Activated CD4-positive, alpha-beta T cell treated with anti-CD3 and anti-CD28 coated beads, Interleukin-2, amount 10 ng/mL, durations not matched to agents 7 days and 5 days (primary cell): ENCODE measurements at regions not wholly inside any gene's neighbourhood (a gene's known extent, or its start where the extent isn't known, plus 50 kb on each side); places are given as distances from the start of the nearest gene placed in this dataset.

Experiments
- CTCF ChIA-PET: fragments of 350-600 bp; sonication (Branson Sonifier 250); formaldehyde crosslinking; loops from one replicate; lab custom pipeline; 2021; ENCODE audit warnings: antibody characterized with exemption; lab: Charles Lee
- POLR2A ChIA-PET: fragments of 350-600 bp; sonication (Branson Sonifier 250); formaldehyde crosslinking; loops from one replicate; lab custom pipeline; 2021; ENCODE audit warnings: antibody characterized with exemption; lab: Charles Lee
- DNase-seq: peaks from one replicate; pipeline ENCODE4 v3.0.0-alpha.2; 2020
- H3K27ac Mint-ChIP-seq: one replicate; pipeline ENCODE4 v1.8.0; 2021; ENCODE audit warnings: mild to moderate bottlenecking, moderate library complexity, mixed read lengths
- H3K27me3 Mint-ChIP-seq: one replicate; pipeline ENCODE4 v1.8.0; 2021; ENCODE audit warnings: mixed read lengths
- H3K36me3 Mint-ChIP-seq: one replicate; pipeline ENCODE4 v1.8.0; 2021; ENCODE audit warnings: low read depth, mixed read lengths
- H3K4me1 Mint-ChIP-seq: one replicate; pipeline ENCODE4 v1.8.0; 2021; ENCODE audit warnings: mixed read lengths
- H3K4me3 Mint-ChIP-seq: one replicate; pipeline ENCODE4 v1.8.0; 2021; ENCODE audit warnings: mild to moderate bottlenecking, moderate library complexity, mixed read lengths
- H3K9me3 Mint-ChIP-seq: one replicate; pipeline ENCODE4 v1.8.0; 2021; ENCODE audit warnings: mixed read lengths

DNA sequence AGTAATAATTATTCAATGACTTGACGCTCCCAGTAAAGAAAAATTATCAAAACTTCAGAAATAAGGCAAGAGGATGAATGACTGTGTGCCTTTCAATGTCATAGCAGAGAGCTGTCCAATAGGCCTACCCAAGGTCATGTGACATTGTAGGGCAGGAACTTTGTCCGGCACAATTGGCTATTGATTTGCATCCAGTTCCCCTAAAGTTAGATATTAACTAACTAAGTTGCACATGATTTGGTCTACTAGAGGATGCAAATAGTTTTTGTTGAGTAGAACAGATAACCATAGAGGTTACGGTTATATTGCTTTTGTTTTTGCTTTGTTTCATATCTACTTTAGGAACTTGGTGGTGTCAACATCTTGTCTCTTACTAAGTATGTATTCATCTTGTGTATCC, 127.9 kb upstream of the PFN2 start:
- POLR2A ChIA-PET = no interaction called here
- CTCF ChIA-PET = interaction anchor here (1.0 kb wide), 1 partner anchor 9 kb away, joined by 4 read pairs; no protein-coding TSS in a partner anchor
- peaks cover 5% of the 10 kb centered on the region for H3K27me3 Mint-ChIP-seq
- H3K27ac Mint-ChIP-seq = no peak overlapping the region
- peaks cover 3% of the 10 kb centered on the region for H3K9me3 Mint-ChIP-seq
- DNase-seq = no peak
- H3K36me3 Mint-ChIP-seq = no peaks in the 10 kb centered on the region
- H3K4me1 Mint-ChIP-seq = peaks cover 4% of the 10 kb centered on the region
- H3K4me3 Mint-ChIP-seq = no peak overlapping the region

DNA sequence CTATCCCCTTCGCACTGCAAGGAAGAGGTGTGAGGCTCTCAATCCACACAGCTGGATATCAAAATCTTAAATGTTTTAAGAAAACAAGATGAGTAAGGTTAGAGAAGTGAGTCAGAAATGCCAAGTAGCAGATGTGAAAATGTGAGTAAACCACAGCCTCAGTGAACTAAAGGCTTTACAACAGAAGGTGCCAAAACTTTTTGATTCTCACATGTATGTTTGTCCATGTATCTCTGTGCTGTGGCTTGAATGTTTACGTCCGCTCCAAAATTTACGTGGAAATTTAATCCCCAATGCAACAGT, 126.8 kb upstream of the PFN2 start:
- Mint-ChIP-seq H3K9me3 (peaks cover 3% of the 10 kb centered on the region), H3K27me3 (peaks cover 6% of the 10 kb centered on the region), H3K27ac (no peak overlapping the region), H3K4me1 (peaks cover 4% of the 10 kb centered on the region), H3K36me3 (no peaks in the 10 kb centered on the region), H3K4me3 (no peak overlapping the region)
- DNase-seq = no peak
- ChIA-PET CTCF (no interaction called here), POLR2A (no interaction called here)

DNA sequence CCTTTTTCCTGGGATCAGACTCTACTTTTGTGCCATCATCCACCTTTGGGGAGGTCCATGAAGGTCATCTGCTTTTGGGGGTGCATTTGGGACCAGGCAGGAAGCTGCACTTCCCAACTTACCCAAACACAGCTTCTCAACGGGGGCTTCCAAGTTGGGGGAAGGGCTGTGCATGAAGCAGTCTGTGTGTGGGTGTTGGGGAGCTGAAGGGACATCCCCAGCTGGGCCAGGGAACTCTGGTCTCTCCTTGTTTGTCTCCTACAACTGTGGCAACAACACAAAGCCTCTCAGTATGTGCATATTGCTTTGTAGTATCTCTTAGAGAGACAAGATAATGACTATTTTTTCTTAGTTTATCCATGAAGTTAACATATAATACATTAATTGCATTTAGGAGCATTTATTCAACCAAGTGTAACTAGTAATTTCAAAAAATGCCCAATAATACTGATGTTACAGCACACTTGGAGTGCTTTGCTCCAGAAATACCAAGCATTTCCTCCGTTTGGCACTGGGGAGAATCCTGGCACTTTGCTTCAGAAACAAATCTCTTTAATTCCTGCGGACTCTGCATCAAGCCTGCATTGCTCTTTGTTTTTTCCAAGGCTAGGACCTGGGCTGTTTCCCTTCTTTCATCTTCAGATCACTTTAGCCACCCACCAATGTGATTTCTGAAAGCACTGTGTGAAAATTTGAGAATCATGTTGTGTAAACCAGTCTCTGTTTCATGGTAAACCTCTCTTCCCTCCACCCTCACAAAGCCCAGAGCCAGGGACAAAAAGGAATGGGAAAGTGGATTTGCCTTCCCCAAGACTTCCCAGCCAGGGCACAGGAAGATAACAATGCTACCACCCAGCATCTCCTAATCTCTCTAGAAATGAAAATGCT, 126.2 kb upstream of the PFN2 start:
- peaks cover 3% of the 10 kb centered on the region for H3K9me3 Mint-ChIP-seq
- ChIA-PET POLR2A (no interaction called here), CTCF (interaction anchor here (0.8 to 1.0 kb wide), 2 partner anchors 41 to 1305 kb away, joined by 3 read pairs; no protein-coding TSS in a partner anchor)
- H3K36me3 Mint-ChIP-seq = no peaks in the 10 kb centered on the region
- DNase-seq = no peak
- peaks cover 4% of the 10 kb centered on the region for H3K4me1 Mint-ChIP-seq
- no peak overlapping the region for H3K27ac Mint-ChIP-seq
- H3K27me3 Mint-ChIP-seq = peaks cover 5% of the 10 kb centered on the region
- H3K4me3 Mint-ChIP-seq = no peak overlapping the region

DNA sequence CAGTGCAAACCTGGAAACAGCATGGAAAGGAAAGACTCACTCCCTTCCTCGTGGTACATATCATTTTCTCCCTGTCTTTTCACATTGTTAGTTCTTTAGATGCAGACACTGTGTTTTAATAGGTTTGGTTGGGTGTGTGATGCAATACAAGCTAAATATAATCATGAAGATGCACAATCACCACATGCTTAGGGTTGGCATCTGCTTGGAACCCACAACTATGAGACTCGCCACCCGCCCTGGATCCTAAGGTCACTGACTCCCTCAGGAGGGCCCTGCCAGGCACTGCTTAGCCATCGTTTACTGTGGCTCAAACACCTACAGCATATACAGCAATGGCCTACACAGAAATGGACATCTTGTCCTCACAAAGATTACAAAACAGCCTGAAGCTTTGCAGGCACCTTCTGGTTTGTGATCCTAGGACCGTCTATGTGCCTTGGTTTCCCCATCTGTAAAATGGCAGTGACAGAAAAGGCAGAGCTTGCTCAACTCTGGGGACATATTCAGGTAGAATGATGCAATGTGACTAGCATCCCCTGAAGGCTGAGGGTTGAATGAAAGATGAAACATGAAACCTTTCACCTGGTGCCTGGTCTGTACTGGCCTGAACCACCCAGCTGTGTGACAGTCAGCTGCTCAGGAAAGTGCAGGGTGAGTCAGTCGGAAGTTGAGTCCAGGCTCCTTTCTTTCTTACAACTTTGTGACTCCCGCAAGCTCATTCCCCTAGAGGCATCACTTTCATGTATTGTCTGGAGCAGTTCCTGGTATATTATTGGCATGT, 123.6 kb upstream of the PFN2 start:
- H3K27ac Mint-ChIP-seq = no peak overlapping the region
- H3K4me3 Mint-ChIP-seq = no peak overlapping the region
- no peaks in the 10 kb centered on the region for H3K36me3 Mint-ChIP-seq
- H3K27me3 Mint-ChIP-seq = peaks cover 5% of the 10 kb centered on the region
- peaks cover 4% of the 10 kb centered on the region for H3K4me1 Mint-ChIP-seq
- H3K9me3 Mint-ChIP-seq = no peaks in the 10 kb centered on the region
- no peak for DNase-seq
- ChIA-PET POLR2A (no interaction called here), CTCF (interaction anchor here (0.5 kb wide), 1 partner anchor 581 kb away, joined by 3 read pairs; no protein-coding TSS in a partner anchor)

DNA sequence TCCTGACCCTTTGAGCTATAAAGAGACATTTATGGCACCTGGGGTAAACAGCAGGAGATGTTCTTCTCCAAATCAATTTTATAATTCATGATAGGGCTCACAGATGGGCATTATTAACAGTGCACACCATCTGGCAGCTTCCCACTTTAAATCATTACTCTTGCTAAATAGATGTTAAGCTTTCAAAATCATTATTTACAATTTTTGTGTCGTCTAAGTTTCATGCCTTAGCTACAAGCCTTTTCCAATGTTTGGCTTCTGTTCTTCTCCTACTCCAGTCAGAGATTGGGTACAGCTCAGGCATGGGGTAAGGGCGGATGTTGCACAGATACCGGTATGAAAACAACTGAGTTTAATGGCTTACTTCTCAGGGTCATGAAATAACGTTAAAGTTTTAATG, 120.9 kb upstream of the PFN2 start:
- ChIA-PET CTCF (interaction anchor here (0.5 kb wide), 1 partner anchor 325 kb away, joined by 4 read pairs; no protein-coding TSS in a partner anchor), POLR2A (no interaction called here)
- Mint-ChIP-seq H3K27me3 (peaks cover 9% of the 10 kb centered on the region), H3K4me1 (no peaks in the 10 kb centered on the region), H3K4me3 (no peak overlapping the region), H3K36me3 (no peaks in the 10 kb centered on the region), H3K27ac (no peak overlapping the region), H3K9me3 (no peaks in the 10 kb centered on the region)
- DNase-seq = no peak

DNA sequence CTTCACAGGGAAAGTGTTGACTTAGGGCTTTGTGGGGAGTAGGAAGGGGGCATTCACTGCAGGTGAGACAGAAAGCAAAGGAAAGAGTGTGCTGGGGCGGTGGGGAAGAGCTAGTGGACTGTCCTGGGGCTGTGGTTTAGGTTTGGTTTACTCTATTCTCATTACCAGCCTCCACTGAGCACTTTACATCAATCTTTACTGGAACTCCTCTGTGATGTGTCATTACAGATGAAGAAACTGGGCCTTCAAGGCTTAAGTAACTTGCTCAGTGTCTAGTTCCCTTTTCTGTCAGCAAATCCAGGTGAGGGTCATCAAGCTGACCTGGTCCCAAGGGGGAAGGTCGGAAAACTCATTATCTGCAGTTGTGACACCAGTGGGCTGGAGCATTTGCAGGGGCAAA, 120.2 kb upstream of the PFN2 start:
- Mint-ChIP-seq H3K36me3 (no peaks in the 10 kb centered on the region), H3K27me3 (peaks cover 9% of the 10 kb centered on the region)
- CTCF ChIA-PET = no interaction called here

DNA sequence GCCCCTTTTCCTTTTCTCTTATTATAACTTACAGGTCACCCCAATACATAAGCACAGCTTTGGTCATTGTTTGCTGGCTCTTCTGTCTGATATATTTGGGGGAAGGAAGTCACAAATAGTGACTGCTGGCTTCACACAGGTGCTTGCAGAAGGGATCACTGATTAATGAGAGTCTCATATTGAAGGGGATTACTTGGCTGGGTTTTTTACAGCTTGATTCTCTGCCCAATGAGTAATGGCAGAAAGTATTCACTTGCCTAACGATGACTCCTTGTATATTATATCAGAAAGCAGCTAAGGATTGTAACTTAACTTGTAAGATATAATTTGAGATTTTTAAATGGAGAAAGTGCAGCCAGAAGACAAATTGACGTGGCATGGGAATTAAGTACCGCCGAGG, 119.3 kb upstream of the PFN2 start:
- no peak for DNase-seq
- no peak overlapping the region for H3K4me3 Mint-ChIP-seq
- POLR2A ChIA-PET = no interaction called here
- CTCF ChIA-PET = no interaction called here
- no peaks in the 10 kb centered on the region for H3K9me3 Mint-ChIP-seq
- no peaks in the 10 kb centered on the region for H3K4me1 Mint-ChIP-seq
- no peak overlapping the region for H3K27ac Mint-ChIP-seq
- H3K27me3 Mint-ChIP-seq = peaks cover 9% of the 10 kb centered on the region
- H3K36me3 Mint-ChIP-seq = no peaks in the 10 kb centered on the region

More for the DNA sequence above, 120.2 kb upstream of the PFN2 start:
- H3K4me3 Mint-ChIP-seq = no peak overlapping the region
- no peak for DNase-seq
- no peak overlapping the region for H3K27ac Mint-ChIP-seq
- no peaks in the 10 kb centered on the region for H3K9me3 Mint-ChIP-seq
- no peaks in the 10 kb centered on the region for H3K4me1 Mint-ChIP-seq
- POLR2A ChIA-PET = no interaction called here

DNA sequence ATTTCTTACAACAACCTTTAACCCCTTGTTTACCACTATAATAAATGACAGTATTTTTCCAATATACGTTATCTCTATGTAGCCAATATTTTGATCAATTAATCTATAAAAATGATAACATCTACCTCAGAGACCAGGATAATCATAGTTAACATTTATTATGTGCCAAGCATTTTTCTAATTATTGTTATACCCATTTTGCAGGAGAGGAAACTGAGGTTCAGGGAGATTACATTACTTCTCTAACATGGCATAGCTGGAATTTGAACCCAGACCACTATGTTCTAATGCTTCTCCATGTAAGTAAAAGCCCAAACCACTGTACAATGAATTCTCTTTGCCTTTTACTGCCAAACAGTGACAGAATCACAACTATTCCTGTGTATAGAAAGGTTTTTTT, 113.4 kb upstream of the PFN2 start:
- CTCF ChIA-PET = no interaction called here
- H3K27me3 Mint-ChIP-seq = peaks cover 3% of the 10 kb centered on the region
- no peak for DNase-seq
- POLR2A ChIA-PET = no interaction called here
- H3K36me3 Mint-ChIP-seq = no peaks in the 10 kb centered on the region
- no peak overlapping the region for H3K27ac Mint-ChIP-seq
- no peak overlapping the region for H3K4me3 Mint-ChIP-seq
- H3K9me3 Mint-ChIP-seq = no peaks in the 10 kb centered on the region
- no peaks in the 10 kb centered on the region for H3K4me1 Mint-ChIP-seq

DNA sequence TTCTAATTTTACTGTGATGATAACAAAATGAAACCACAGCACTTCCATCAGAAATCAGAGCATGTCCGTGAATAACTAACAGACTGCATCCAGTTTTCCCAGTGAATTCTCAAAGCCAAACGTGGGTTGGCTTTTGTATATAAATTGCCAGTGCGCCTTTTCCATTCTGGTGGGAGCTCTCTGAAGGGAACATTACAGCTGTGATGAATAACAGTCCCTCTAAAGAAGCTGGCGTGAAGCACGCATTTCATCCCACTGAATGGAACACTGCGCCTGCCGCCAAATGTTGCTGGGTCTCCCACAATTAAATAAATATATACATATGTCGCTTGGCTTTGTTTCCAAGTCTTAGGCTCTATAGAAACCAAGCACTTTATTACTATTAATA, 113.0 kb upstream of the PFN2 start:
- no peak for DNase-seq
- peaks cover 3% of the 10 kb centered on the region for H3K27me3 Mint-ChIP-seq
- ChIA-PET CTCF (no interaction called here), POLR2A (no interaction called here)
- H3K9me3 Mint-ChIP-seq = no peaks in the 10 kb centered on the region
- H3K4me1 Mint-ChIP-seq = no peaks in the 10 kb centered on the region
- H3K36me3 Mint-ChIP-seq = no peaks in the 10 kb centered on the region
- H3K27ac Mint-ChIP-seq = no peak overlapping the region
- H3K4me3 Mint-ChIP-seq = no peak overlapping the region

DNA sequence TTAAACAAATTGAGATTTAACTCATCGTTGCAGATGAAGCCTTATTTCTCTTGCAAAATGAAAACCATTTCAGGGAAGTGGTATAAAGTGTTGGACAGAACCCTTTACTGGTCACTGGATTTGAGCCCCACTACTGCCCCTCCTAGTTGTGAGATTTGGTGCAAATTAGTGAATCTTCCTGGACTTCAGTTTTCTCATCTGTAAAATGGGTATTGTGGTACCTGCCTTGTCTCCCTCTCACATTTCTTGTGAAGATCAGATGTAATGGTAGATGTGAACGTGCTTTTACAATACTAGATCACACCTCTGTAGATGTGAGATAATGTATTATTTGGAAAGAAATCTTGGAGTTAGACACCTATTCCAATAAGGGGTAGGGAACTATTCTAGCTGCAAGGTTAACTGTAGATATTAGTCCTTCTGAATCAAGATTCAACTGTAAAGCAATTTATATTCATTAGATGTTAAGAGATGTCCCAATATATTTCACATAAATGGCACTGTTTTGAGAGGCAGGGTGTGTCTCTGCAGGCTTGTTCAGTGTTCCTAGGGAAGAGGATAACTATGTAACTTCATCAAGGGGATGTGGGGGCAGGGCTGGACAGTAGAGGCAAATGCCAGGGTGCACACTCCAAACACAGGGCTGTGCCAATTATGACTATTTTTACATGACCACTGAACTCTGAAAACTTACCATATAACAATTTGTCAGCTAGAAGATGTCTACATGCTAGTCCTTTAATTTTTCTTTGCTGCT, 112.4 kb upstream of the PFN2 start:
- ChIA-PET POLR2A (no interaction called here), CTCF (no interaction called here)
- no peak overlapping the region for H3K4me3 Mint-ChIP-seq

DNA sequence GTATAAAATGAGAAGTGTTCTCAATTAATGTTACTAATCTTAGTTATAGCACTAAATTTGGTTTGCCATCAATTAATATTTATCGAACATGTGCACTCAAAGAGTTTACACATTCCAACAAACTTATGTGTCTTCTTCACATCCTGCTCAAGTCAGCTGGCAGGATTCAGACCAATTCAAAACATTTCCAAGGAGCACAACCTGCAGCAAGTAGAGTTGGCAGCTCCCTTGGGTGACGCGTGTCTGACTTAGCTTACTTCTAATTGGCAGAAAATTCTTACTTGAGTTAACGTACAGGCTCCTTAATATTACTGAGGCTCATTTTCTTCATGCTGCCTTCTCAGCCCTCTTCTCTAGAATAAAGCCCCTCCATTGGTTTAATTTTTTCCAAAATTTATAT, 110.4 kb upstream of the PFN2 start:
- Mint-ChIP-seq H3K9me3 (no peaks in the 10 kb centered on the region), H3K36me3 (no peaks in the 10 kb centered on the region), H3K4me3 (no peak overlapping the region), H3K4me1 (no peaks in the 10 kb centered on the region), H3K27ac (no peak overlapping the region), H3K27me3 (no peaks in the 10 kb centered on the region)
- ChIA-PET POLR2A (no interaction called here), CTCF (no interaction called here)
- no peak for DNase-seq

More for the DNA sequence above, 112.4 kb upstream of the PFN2 start:
- H3K4me1 Mint-ChIP-seq = no peaks in the 10 kb centered on the region
- no peaks in the 10 kb centered on the region for H3K27me3 Mint-ChIP-seq
- no peaks in the 10 kb centered on the region for H3K36me3 Mint-ChIP-seq
- no peak overlapping the region for H3K27ac Mint-ChIP-seq
- no peaks in the 10 kb centered on the region for H3K9me3 Mint-ChIP-seq
- no peak for DNase-seq

DNA sequence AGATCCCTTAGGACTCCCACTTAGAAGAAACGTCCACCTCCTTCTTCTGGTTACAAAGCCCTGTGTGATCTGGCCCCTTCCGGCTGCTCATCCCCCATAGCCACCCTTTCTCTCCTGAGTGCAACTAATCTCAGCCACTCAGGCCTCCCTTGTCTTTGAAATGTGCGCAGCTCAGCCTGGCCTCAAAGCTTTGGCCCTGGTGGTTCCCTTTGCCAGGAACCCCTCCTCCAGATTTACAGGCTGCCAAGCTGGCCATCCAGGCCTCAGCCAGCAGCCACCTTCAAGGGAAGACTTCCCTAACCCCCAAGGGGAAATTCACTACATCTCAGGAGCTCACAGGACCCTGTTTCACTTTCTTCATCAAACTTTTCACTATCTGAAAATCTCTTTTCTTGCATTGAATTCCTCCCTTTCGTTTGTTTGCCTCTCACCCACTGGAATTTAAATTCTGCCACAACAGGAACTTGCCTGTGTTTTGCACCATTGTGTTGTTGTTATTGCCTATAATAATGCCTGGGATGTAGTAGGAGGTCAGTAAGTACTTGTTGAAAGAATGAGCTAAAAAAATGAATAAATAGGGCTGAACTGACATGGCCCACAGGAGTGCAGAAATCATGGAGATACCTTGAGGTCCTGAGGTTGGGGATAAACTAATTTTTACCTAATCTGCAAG, 109.5 kb upstream of the PFN2 start:
- no peaks in the 10 kb centered on the region for H3K9me3 Mint-ChIP-seq
- DNase-seq = no peak
- no peak overlapping the region for H3K4me3 Mint-ChIP-seq
- no peaks in the 10 kb centered on the region for H3K4me1 Mint-ChIP-seq
- H3K27me3 Mint-ChIP-seq = no peaks in the 10 kb centered on the region
- CTCF ChIA-PET = no interaction called here
- no peaks in the 10 kb centered on the region for H3K36me3 Mint-ChIP-seq
- no peak overlapping the region for H3K27ac Mint-ChIP-seq
- POLR2A ChIA-PET = no interaction called here
